GM21576 (cell line): ENCODE measurements at regions not wholly inside any gene's neighbourhood (a gene's known extent, or its start where the extent isn't known, plus 50 kb on each side); places are given as distances from the start of the nearest gene placed in this dataset.
A peak's percentile ranks its signal among the peaks of the same experiment; 100 is the strongest.

Experiments
- ATAC-seq: cut with Tn5 transposase; IDR thresholded peaks from one replicate; pipeline ENCODE4 v1.9.1; 2021; ENCODE audit warnings: mild to moderate bottlenecking, moderate library complexity; ENCODE audit not compliant: unreplicated experiment

GRCh38 chr11:36719358-36720107, 121.5 kb upstream of the RAG2 start:
- ATAC-seq: no peak

- ATAC-seq: no peak
These were observed 120.4 kb upstream of the RAG2 start for GRCh38 chr11:36718451-36718850.

GRCh38 chr11:36713715-36714114, 115.7 kb upstream of the RAG2 start:
- no peak for ATAC-seq

- peak; percentile 51 for ATAC-seq
These were observed 113.2 kb upstream of the RAG2 start for GRCh38 chr11:36711104-36711825.
